ENCODE measurements at regions not wholly inside any gene's neighbourhood (a gene's known extent, or its start where the extent isn't known, plus 50 kb on each side); places are given as distances from the start of the nearest gene placed in this dataset.

GRCh38 chr5:135254183-135254582, 144.8 kb downstream of the MACROH2A1 start:
- Histone ChIP-seq H3K79me2 (ENCODE audit: control insufficient read depth, insufficient read depth, low read length) (no peaks in the 10 kb centered on the region), H3K9me1 (replicated peaks; ENCODE audit: control insufficient read depth, extremely low read depth, insufficient read depth, low read length) (no peaks in the 10 kb centered on the region), H3K4me2 (ENCODE audit: insufficient read depth, low read length) (no peak overlapping the region), H3K9me3 (replicated peaks; ENCODE audit: control insufficient read depth, insufficient read depth, low read length) (no peaks in the 10 kb centered on the region), H3K27me3 (ENCODE audit: control insufficient read depth in 2 of 2, insufficient read depth in 2 of 2, low read length in 2 of 2) (no peaks in the 10 kb centered on the region), H3K4me1 (ENCODE audit: control insufficient read depth, extremely low read depth, insufficient read depth, low read length) (no peaks in the 10 kb centered on the region), H2AFZ (ENCODE audit: low read depth, low read length) (no peak overlapping the region), H4K20me1 (replicated peaks; ENCODE audit: control insufficient read depth, extremely low read depth, insufficient read depth, low read length) (no peaks in the 10 kb centered on the region), H3K4me3 (replicated peaks in 1 of 3; ENCODE audit: insufficient read depth in 1 of 3, low read depth in 1 of 3, low read length in 3 of 3) (no peak overlapping the region), H3K9ac (replicated peaks; ENCODE audit: extremely low read depth, insufficient read depth, low read length) (no peak overlapping the region), H3K36me3 (ENCODE audit: control insufficient read depth in 2 of 2, extremely low read depth in 1 of 2, insufficient read depth in 2 of 2, low read length in 2 of 2) (no peaks in the 10 kb centered on the region), H3K27ac (ENCODE audit: insufficient read depth, low read depth, low read length) (no peak overlapping the region)
- no TSS peak for BruUV-seq (replicated peaks)
- intact Hi-C loops (cut with micrococcal nuclease) (no loop called here), dilution Hi-C loops (cut with MboI; ENCODE audit: extremely low pct_ligation_motif_present, low sequenced_read_pairs) (no loop called here)
- CTCF ChIA-PET, result interaction anchor here (1.0 to 1.5 kb wide), 2 partner anchors 45 to 63 kb away, joined by 4 read pairs; no protein-coding TSS in a partner anchor
- POLR2A ChIA-PET, result no interaction called here
- no peak for FAIRE-seq
- no peak for DNase-seq (ENCODE audit: low read depth, low spot score)
- TF ChIP-seq FOS (IDR thresholded peaks at IDR 0.05; ENCODE audit: borderline replicate concordance, insufficient read depth, low read length), result no peak
- TF ChIP-seq JUN (IDR thresholded peaks at IDR 0.05; ENCODE audit: borderline replicate concordance, insufficient read depth, insufficient read length, low read depth), result no peak
- no peak for TF ChIP-seq POLR2AphosphoS5 (IDR thresholded peaks at IDR 0.05; ENCODE audit: insufficient read depth, low read depth, low read length)
- no peak for TF ChIP-seq MYC (IDR thresholded peaks at IDR 0.05; ENCODE audit: low read depth, low read length)
- TF ChIP-seq CTCF (IDR thresholded peaks at IDR 0.05; ENCODE audit: extremely low read depth in 1 of 2, insufficient read depth in 1 of 2, low read depth in 1 of 2, low read length in 2 of 2), result no peak
- no peak for TF ChIP-seq GATA2 (IDR thresholded peaks at IDR 0.05; ENCODE audit: insufficient read depth, insufficient read length, low read depth, low read length)
- TF ChIP-seq MAX (IDR thresholded peaks at IDR 0.05; ENCODE audit: insufficient read depth, insufficient read length), result no peak
- TF ChIP-seq POLR2A (IDR thresholded peaks at IDR 0.05; ENCODE audit: low read depth, low read length), result no peak
- TF ChIP-seq EZH2 (IDR thresholded peaks at IDR 0.05; ENCODE audit: borderline replicate concordance, low read depth, low read length, severe bottlenecking), result no peak
